ENCODE measurements at regions not wholly inside any gene's neighbourhood (a gene's known extent, or its start where the extent isn't known, plus 50 kb on each side); places are given as distances from the start of the nearest gene placed in this dataset.

GRCh38 chr7:91518058-91518457, 253.8 kb downstream of the FZD1 start:
- 0 out of 2 replicates have a peak, but pooled peaks cover 3% of the 10 kb centered on the region for H3K27me3 ChIP-seq (ENCODE audit: control insufficient read depth, low read length)

GRCh38 chr7:91519241-91520158, 255.3 kb downstream of the FZD1 start:
- Histone ChIP-seq H3K4me3 (ENCODE audit: low read length) (no peak overlapping the region), H3K4me1 (ENCODE audit: control insufficient read depth, low read length) (no peaks in the 10 kb centered on the region), H3K27me3 (ENCODE audit: control insufficient read depth, low read length) (0 out of 2 replicates have a peak, but pooled peaks cover 3% of the 10 kb centered on the region), H3K36me3 (ENCODE audit: control insufficient read depth, low read length) (no peaks in the 10 kb centered on the region), H3K9me2 (replicated peaks; ENCODE audit: control insufficient read depth, low read length) (no peaks in the 10 kb centered on the region), H3K27ac (ENCODE audit: low read depth, low read length) (no peak overlapping the region), H4K20me1 (ENCODE audit: control insufficient read depth, insufficient read depth, low read depth, low read length) (no peaks in the 10 kb centered on the region), H3K4me2 (ENCODE audit: low read length) (no peak overlapping the region), H3K79me2 (ENCODE audit: control insufficient read depth, low read length) (no peaks in the 10 kb centered on the region), H3F3A (ENCODE audit: control insufficient read depth, insufficient read depth) (no peaks in the 10 kb centered on the region), H3K9me3 (ENCODE audit: control insufficient read depth, insufficient read depth, low read length) (no peaks in the 10 kb centered on the region)
- no peak for TF ChIP-seq EZH2phosphoT487 (IDR thresholded peaks at IDR 0.05; ENCODE audit: borderline replicate concordance, low read length)
- TF ChIP-seq, protein P1, sequence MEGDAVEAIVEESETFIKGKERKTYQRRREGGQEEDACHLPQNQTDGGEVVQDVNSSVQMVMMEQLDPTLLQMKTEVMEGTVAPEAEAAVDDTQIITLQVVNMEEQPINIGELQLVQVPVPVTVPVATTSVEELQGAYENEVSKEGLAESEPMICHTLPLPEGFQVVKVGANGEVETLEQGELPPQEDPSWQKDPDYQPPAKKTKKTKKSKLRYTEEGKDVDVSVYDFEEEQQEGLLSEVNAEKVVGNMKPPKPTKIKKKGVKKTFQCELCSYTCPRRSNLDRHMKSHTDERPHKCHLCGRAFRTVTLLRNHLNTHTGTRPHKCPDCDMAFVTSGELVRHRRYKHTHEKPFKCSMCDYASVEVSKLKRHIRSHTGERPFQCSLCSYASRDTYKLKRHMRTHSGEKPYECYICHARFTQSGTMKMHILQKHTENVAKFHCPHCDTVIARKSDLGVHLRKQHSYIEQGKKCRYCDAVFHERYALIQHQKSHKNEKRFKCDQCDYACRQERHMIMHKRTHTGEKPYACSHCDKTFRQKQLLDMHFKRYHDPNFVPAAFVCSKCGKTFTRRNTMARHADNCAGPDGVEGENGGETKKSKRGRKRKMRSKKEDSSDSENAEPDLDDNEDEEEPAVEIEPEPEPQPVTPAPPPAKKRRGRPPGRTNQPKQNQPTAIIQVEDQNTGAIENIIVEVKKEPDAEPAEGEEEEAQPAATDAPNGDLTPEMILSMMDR (IDR thresholded peaks at IDR 0.05; ENCODE audit: low read depth, low read length, poor library complexity, severe bottlenecking) = no peak

More at GRCh38 chr7:91518058-91518457, 253.8 kb downstream of the FZD1 start:
- H3F3A ChIP-seq (ENCODE audit: control insufficient read depth, insufficient read depth) = no peaks in the 10 kb centered on the region
- no peaks in the 10 kb centered on the region for H3K4me1 ChIP-seq (ENCODE audit: control insufficient read depth, low read length)
- H3K4me3 ChIP-seq (ENCODE audit: low read length) = no peak overlapping the region
- TF ChIP-seq EZH2phosphoT487 (IDR thresholded peaks at IDR 0.05; ENCODE audit: borderline replicate concordance, low read length) = no peak
- H3K9me3 ChIP-seq (ENCODE audit: control insufficient read depth, insufficient read depth, low read length) = no peaks in the 10 kb centered on the region
- no peaks in the 10 kb centered on the region for H3K79me2 ChIP-seq (ENCODE audit: control insufficient read depth, low read length)
- no peak overlapping the region for H3K27ac ChIP-seq (ENCODE audit: low read depth, low read length)
- H4K20me1 ChIP-seq (ENCODE audit: control insufficient read depth, insufficient read depth, low read depth, low read length) = no peaks in the 10 kb centered on the region
- no peak overlapping the region for H3K4me2 ChIP-seq (ENCODE audit: low read length)
- H3K36me3 ChIP-seq (ENCODE audit: control insufficient read depth, low read length) = no peaks in the 10 kb centered on the region
- H3K9me2 ChIP-seq (replicated peaks; ENCODE audit: control insufficient read depth, low read length) = no peaks in the 10 kb centered on the region

DNA sequence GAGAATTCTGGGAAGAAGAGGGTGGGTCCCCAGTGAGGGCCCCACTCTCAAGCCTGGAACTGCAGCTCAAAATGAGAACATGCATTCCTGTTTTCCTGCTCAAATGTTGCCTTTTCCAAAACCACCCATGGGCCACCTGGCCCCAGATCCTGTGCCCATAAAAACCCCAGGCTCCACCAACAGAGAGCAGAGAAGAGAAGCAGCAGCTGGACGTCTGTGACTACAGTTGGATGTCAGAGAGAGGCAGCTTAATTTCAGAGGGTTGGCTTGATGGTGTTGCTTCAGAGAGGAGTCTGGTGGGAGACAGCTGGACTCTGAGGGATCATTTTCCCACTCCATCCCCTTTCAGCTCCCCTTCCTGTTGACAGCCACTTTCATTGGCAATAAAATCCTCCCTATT, 256.4 kb downstream of the FZD1 start:
- Histone ChIP-seq H4K20me1 (ENCODE audit: control insufficient read depth, insufficient read depth, low read depth, low read length) (no peaks in the 10 kb centered on the region), H3K9me2 (replicated peaks; ENCODE audit: control insufficient read depth, low read length) (no peaks in the 10 kb centered on the region), H3K27me3 (ENCODE audit: control insufficient read depth, low read length) (0 out of 2 replicates have a peak, but pooled peaks cover 3% of the 10 kb centered on the region), H3K9me3 (ENCODE audit: control insufficient read depth, insufficient read depth, low read length) (no peaks in the 10 kb centered on the region), H3F3A (ENCODE audit: control insufficient read depth, insufficient read depth) (no peaks in the 10 kb centered on the region), H3K27ac (ENCODE audit: low read depth, low read length) (no peak overlapping the region), H3K4me2 (ENCODE audit: low read length) (no peak overlapping the region), H3K79me2 (ENCODE audit: control insufficient read depth, low read length) (no peaks in the 10 kb centered on the region), H3K36me3 (ENCODE audit: control insufficient read depth, low read length) (no peaks in the 10 kb centered on the region), H3K4me3 (ENCODE audit: low read length) (no peak overlapping the region), H3K4me1 (ENCODE audit: control insufficient read depth, low read length) (no peaks in the 10 kb centered on the region)
- no peak for TF ChIP-seq EZH2phosphoT487 (IDR thresholded peaks at IDR 0.05; ENCODE audit: borderline replicate concordance, low read length)
- TF ChIP-seq, protein P1 (IDR thresholded peaks at IDR 0.05; ENCODE audit: low read depth, low read length, poor library complexity, severe bottlenecking) = no peak

DNA sequence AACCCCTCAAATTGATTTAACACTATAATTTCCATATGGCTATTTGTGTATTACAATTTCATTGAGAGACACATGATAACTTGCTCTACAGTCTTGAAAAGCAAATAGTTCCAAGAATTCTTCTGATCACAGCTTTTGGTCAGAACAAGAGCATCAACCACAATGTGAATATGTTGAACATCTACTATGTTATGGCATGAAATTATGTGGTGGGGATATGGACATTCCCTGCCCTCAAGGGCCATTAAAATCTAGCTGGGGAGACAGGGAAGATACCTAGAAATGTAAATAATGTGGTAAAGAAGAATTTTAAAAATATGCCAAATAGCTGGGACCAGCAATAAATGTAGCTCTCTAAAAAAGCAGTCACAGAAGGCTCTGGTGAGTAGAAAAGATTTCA, 262.2 kb downstream of the FZD1 start:
- no peaks in the 10 kb centered on the region for H3K79me2 ChIP-seq (ENCODE audit: control insufficient read depth, low read length)
- H3K36me3 ChIP-seq (ENCODE audit: control insufficient read depth, low read length) = no peaks in the 10 kb centered on the region
- H3K9me2 ChIP-seq (replicated peaks; ENCODE audit: control insufficient read depth, low read length) = no peaks in the 10 kb centered on the region
- no peaks in the 10 kb centered on the region for H3K4me1 ChIP-seq (ENCODE audit: control insufficient read depth, low read length)
- no peak overlapping the region for H3K4me3 ChIP-seq (ENCODE audit: low read length)
- no peak overlapping the region for H3K27ac ChIP-seq (ENCODE audit: low read depth, low read length)
- no peak for TF ChIP-seq EZH2phosphoT487 (IDR thresholded peaks at IDR 0.05; ENCODE audit: borderline replicate concordance, low read length)
- TF ChIP-seq, protein P1 (IDR thresholded peaks at IDR 0.05; ENCODE audit: low read depth, low read length, poor library complexity, severe bottlenecking) = no peak
- H3K9me3 ChIP-seq (ENCODE audit: control insufficient read depth, insufficient read depth, low read length) = no peaks in the 10 kb centered on the region
- no peak overlapping the region for H3K4me2 ChIP-seq (ENCODE audit: low read length)
- H3F3A ChIP-seq (ENCODE audit: control insufficient read depth, insufficient read depth) = no peaks in the 10 kb centered on the region
- no peaks in the 10 kb centered on the region for H4K20me1 ChIP-seq (ENCODE audit: control insufficient read depth, insufficient read depth, low read depth, low read length)
- no peaks in the 10 kb centered on the region for H3K27me3 ChIP-seq (ENCODE audit: control insufficient read depth, low read length)

All from DOHH2 (cell line).